SK-N-SH (cell line): ENCODE measurements at regions not wholly inside any gene's neighbourhood (a gene's known extent, or its start where the extent isn't known, plus 50 kb on each side); places are given as distances from the start of the nearest gene placed in this dataset.

Source experiments
- CHD2 ChIP-seq: fragments of 150-350 bp; IDR thresholded peaks from 2 replicates; pipeline ENCODE4 v1.6.1; 2018; ENCODE audit warnings: low read length; ENCODE audit not compliant: partially characterized antibody
- EP300 ChIP-seq, 2 experiments: IDR thresholded peaks; 2 replicates each; pipeline versions ENCODE4 v1.4.0 to v1.6.1; 2012; ENCODE audit warnings: borderline replicate concordance in 1 of 2, low read depth in 1 of 2, low read length in 1 of 2
- MXI1 ChIP-seq: IDR thresholded peaks from 2 replicates; pipeline ENCODE4 v1.6.1; 2012; ENCODE audit warnings: mild to moderate bottlenecking, low read depth, low read length, improper control_type of control experiment
- POLR2AphosphoS5 ChIP-seq: IDR thresholded peaks from 2 replicates; pipeline ENCODE4 v1.6.1; 2012; ENCODE audit warnings: low read depth, low read length
- TEAD4 ChIP-seq: IDR thresholded peaks from 2 replicates; pipeline ENCODE4 v1.4.0; 2012; ENCODE audit warnings: mild to moderate bottlenecking, borderline replicate concordance; ENCODE audit not compliant: insufficient read depth
- TF ChIP-seq, protein P1 (sequence below): fragments of 200-600 bp; sonication (generic); IDR thresholded peaks from 2 replicates; pipeline ENCODE4 v1.6.1; 2017; ENCODE audit warnings: antibody characterized with exemption, mild to moderate bottlenecking, moderate library complexity
- TF ChIP-seq, protein P2 (sequence below): fragments of 150-350 bp; IDR thresholded peaks from 2 replicates; pipeline ENCODE4 v1.6.1; 2017; ENCODE audit warnings: antibody characterized with exemption, low read length, low read depth, borderline replicate concordance

DNA sequence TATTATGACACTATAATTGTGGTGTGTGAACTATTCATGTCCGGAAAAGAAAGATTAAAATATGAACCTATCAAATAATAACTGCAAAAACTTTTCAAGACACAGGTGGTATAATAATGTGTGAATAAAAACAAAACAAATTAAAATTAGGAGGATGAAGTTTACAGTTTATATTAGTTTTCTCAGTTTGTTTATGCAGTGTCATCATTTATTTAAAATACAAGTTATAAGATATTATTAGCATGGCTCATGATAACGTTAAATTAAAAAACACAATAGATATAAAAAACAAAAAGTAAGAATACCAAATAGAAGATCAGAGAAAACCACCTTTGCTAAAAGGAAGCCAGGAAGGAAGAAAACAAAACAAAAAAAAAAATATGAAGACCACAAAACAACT is 963.8 kb upstream of the ALCAM start:
- TF ChIP-seq POLR2AphosphoS5 (no peak), EP300 (IDR thresholded peaks at IDR 0.05; ENCODE audit: borderline replicate concordance in 1 of 2, low read depth in 1 of 2, low read length in 1 of 2) (no peak), TEAD4 (no peak), CHD2 (no peak), MXI1 (no peak)
- TF ChIP-seq, protein P1, sequence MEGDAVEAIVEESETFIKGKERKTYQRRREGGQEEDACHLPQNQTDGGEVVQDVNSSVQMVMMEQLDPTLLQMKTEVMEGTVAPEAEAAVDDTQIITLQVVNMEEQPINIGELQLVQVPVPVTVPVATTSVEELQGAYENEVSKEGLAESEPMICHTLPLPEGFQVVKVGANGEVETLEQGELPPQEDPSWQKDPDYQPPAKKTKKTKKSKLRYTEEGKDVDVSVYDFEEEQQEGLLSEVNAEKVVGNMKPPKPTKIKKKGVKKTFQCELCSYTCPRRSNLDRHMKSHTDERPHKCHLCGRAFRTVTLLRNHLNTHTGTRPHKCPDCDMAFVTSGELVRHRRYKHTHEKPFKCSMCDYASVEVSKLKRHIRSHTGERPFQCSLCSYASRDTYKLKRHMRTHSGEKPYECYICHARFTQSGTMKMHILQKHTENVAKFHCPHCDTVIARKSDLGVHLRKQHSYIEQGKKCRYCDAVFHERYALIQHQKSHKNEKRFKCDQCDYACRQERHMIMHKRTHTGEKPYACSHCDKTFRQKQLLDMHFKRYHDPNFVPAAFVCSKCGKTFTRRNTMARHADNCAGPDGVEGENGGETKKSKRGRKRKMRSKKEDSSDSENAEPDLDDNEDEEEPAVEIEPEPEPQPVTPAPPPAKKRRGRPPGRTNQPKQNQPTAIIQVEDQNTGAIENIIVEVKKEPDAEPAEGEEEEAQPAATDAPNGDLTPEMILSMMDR: no peak
- TF ChIP-seq, protein P2, sequence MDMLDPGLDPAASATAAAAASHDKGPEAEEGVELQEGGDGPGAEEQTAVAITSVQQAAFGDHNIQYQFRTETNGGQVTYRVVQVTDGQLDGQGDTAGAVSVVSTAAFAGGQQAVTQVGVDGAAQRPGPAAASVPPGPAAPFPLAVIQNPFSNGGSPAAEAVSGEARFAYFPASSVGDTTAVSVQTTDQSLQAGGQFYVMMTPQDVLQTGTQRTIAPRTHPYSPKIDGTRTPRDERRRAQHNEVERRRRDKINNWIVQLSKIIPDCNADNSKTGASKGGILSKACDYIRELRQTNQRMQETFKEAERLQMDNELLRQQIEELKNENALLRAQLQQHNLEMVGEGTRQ: no peak
